HG02763 (cell line): ENCODE measurements at regions not wholly inside any gene's neighbourhood (a gene's known extent, or its start where the extent isn't known, plus 50 kb on each side); places are given as distances from the start of the nearest gene placed in this dataset.
"Not testable (repeated sequence)": the region's sequence is repeated elsewhere in the genome, so short reads cannot be mapped to it uniquely, and the experiment has no call there.

ENCODE experiments used
- ATAC-seq: cut with Tn5 transposase; IDR thresholded peaks from one replicate; pipeline ENCODE4 v1.9.1; 2021; ENCODE audit warnings: mild to moderate bottlenecking, moderate library complexity; ENCODE audit not compliant: unreplicated experiment

DNA sequence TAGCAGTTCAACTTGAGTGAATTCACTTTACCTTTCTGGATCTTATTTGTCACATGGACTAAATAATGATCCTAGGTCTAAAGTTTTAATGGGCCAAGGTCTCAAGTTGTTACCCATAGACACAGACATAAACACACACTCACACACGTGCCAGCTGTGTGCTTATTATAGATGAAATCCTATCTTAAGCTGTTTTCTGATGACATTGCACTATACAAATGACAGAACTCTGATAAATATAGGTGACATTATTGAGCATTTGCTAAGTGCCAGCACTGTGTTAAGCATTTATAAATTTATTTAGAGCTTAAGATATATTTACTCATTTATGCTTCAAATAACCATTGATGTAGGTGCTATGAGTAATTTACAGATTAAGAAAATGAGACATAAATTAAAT lies 474.4 kb upstream of the NR5A2 start:
- no peak for ATAC-seq

DNA sequence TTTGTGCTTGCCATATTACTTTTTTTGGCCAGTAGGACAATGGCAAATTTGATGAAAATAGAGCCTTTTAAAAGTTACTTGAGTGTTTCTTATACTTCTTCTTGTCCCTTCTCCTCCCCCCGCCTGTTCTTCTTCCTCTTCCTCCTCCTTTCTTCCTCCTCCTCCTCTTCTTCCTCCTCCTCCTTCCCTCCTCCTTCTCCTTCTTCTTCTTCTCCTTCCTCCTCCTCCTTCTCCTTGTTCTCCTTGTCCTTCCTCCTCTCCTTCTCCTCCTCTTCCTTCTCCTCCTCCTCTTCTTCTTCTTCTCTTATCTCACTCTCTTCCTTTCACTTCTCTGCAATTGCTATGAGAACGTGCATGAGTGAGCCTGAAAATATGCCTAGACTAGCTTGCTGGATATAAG lies 466.2 kb upstream of the NR5A2 start:
- ATAC-seq, result no peak

DNA sequence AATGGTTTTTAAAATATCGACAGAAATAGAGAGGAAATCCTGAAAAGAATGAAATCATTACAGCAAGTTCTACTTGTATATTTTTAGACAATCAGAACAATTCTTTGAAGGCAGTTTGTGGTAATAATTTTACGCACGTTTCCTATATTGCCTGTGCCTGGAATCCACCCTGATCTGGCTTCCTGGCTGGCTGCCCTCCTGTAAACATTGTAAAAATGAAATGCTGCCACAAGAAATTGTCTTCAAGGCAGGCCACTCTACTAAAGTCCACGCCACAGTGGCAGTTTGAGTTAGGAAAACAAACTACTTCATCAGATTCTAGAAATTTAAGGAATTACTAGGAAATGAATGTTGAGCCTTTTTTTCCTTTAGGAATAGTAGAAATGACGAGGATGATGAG lies 454.5 kb upstream of the NR5A2 start:
- no peak for ATAC-seq

- no peak for ATAC-seq
Measured at GRCh38 chr1:199574950-199575349, 452.6 kb upstream of the NR5A2 start.

GRCh38 chr1:199580300-199580699 lies 447.2 kb upstream of the NR5A2 start:
- ATAC-seq, result no peak

DNA sequence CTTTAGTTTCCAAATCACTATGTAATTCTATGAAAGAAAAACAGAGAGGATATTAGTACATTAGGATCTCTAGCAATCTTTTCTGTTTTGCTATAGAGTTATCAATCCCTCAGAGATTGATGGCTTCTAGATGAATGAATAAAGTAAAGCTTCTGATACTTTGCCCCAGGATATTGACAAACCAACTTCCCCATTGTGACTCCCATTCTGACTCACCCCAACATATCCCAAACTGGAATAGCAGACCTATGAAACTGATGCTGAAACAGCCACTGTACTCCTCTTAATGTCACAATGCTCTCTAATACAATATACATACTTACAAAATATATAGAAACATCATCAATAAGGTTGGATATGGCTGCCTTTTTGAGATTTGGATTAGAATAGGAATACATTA lies 442.1 kb upstream of the NR5A2 start:
- no peak for ATAC-seq

DNA sequence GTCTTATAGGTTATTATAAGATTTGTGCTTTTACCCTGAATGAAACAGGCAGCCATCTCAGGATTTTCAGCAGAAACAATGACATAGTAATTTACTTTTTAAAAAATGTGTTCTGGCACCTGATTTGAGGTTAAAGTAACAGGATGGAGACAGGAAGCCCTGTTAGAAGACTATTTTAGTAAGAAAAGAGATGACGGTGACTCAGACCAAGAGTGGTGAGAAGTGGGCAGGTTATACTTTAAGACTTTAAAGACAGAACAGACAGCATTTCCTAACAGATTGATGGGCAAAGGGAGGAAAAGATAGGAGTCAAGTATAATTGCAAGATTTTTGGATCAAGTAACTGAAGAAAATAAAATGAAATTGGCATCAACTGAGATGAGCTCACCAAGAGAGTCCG lies 436.8 kb upstream of the NR5A2 start:
- peak; percentile 63 for ATAC-seq

DNA sequence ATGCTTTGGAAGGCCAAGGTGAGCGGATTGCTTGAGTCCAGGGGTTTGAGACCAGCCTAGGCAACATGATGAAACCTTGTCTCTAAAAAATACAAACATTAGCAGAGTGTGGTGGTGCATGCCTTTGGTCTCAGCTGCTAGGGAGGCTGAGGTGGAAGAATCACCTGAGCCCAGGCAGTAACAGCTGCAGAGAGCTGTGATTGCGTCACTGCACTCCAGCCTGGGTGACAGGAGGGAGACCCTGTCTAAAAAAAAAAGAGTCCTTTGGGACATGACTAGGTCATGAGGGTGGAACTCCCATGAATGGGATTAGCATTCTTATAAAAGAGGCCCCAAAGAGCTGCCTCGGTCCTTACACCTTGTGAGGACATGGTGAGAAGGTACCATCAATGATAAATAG lies 436.0 kb upstream of the NR5A2 start:
- ATAC-seq, result no peak

DNA sequence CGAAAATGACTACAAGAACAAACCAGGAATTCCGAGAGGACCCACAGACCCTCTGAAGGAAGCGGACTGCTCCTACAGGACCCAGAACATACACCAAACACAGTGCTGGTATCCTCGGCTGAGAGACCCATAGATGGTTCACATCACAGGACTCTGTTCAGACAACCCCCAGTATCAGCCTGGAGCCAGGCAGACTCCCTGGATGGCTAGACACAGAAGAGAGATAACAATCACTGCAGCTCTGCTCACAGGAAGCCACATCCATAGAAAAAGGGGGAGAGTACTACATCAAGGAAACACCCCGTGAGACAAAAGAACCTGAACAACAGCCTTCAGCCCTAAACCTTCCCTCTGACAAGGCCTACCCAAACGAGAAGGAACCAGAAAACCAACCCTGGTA lies 434.0 kb upstream of the NR5A2 start:
- no peak for ATAC-seq

DNA sequence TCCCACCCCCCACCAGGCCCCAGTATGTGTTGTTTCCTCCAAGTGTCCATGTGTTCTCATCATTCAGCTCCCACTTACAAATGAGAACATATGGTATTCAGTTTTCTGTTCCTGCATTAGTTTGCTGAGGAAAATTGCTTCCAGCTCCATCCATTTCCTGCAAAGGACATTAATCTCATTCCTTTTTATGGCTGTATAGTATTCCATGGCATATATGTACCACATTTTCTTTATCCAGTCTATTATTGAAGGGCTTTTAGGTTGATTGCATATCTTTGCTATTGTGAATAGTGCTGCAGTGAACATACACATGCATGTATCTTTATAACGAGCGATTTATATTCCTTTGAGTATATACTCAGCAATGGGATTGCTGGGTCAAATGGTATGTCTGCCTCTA lies 431.1 kb upstream of the NR5A2 start:
- not testable (repeated sequence) for ATAC-seq

- ATAC-seq, result no peak
Measured at GRCh38 chr1:199597152-199597551, 430.4 kb upstream of the NR5A2 start.

GRCh38 chr1:199608414-199608813 lies 419.1 kb upstream of the NR5A2 start:
- no peak for ATAC-seq

DNA sequence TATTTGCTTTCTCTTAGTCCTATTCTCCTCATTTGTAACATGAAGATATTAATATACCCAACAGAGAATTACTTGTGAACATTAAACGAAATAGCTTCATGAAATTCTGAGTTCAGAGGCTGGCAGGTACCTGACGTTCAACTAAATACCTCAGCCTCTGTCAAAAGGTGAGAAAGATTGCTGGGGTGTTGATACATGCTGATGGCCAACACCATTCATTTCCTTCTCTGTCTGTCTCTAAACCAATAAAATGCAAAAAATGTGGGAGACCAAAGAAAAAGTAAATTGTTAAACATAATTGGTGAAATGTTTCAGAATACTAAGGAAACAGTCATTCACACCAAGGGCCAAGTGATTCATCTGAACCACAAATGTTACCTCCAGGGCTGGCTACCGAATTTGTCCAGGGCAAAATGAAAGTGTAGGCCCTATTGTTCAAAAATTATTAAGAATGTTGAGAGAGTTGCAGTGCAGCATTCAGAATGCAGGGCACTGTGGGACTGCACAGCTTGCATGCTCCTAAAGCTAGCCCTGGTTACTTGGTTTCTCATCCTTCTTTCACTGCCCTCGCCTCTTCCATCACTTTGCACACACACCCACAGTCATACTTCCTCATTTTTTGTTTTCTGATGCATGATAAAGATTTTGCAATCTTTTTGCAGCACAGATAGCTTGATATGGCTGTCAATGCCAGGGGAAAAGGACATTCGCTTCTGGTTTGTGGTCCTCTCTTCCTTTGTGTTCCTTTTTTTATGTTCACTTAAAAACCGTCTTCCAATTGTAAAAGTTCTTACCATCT lies 414.3 kb upstream of the NR5A2 start:
- no peak for ATAC-seq

GRCh38 chr1:199616947-199617346 lies 410.6 kb upstream of the NR5A2 start:
- ATAC-seq, result no peak

DNA sequence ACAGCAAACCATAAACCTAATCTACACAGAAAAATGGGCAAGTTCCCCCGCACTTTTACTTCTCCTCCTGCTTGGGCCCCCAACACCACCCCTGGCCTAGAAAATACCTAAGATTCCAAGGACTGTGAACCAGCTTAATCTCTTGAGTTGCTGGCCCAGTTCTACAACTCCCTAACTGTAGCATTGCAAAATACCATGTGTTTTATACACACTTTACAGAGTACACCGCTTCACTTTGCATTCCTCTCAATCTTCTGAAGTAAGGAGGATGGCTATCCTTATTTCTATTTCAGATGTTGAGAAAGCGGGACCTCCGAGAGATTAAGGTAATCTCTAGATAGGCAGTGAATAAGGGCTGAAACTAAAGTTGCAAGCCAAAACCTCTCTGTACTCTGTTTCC lies 408.3 kb upstream of the NR5A2 start:
- ATAC-seq, result no peak

DNA sequence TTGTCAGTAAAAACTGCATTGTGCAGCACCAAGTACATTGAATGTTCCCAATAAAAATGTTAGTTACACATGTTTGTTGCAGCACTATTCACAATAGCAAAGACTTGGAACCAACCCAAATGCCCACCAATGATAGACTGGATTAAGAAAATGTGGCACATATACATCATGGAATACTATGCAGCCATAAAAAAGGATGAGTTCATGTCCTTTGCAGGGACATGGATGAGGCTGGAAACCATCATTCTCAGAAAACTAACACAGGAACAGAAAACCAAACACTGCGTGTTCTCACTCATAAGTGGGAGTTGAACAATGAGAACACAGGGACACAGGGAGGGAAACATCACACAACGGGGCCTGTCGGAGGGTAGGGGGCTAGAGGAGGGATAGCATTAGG lies 401.3 kb upstream of the NR5A2 start:
- ATAC-seq, result not testable (repeated sequence)

- no peak for ATAC-seq
Measured at GRCh38 chr1:199629624-199630023, 397.9 kb upstream of the NR5A2 start.

DNA sequence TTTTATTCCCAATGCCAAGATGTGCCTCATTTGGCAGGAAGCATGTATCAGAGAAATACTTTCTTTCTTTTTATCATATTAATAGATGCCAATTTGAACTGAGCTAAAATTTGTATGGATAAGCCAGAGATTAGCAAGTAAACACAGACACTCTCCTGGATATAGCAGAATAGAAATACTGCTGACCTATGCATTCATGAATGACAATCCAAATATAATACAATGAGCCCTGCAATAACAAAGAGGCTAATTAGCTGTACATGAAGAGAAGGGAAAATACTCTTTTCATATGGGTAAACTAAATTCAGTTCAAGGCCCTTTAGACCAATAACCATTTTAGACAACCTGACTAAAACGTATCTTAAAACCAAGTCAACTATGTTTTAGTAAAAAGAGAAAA lies 388.1 kb upstream of the NR5A2 start:
- ATAC-seq, result no peak

- no peak for ATAC-seq
Measured at GRCh38 chr1:199641531-199641930, 386.0 kb upstream of the NR5A2 start.

DNA sequence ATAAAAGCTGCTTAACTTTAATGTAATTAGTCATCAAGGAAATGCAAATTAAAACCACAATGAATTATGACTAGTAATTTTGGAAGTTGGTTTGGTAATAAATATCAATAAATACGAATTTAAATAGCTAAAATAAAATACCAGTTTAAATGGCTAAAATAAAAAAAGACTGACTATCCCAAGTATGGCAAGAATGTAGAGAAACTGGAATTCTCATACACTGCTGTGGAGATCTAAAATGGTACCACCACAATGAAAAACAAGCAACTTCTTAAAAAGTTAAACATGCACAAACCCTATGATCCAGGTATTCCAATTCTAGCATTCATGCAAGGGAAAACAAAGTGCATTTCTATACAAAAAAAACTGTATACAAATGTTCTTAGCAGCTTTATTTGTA lies 382.6 kb upstream of the NR5A2 start:
- ATAC-seq, result no peak

DNA sequence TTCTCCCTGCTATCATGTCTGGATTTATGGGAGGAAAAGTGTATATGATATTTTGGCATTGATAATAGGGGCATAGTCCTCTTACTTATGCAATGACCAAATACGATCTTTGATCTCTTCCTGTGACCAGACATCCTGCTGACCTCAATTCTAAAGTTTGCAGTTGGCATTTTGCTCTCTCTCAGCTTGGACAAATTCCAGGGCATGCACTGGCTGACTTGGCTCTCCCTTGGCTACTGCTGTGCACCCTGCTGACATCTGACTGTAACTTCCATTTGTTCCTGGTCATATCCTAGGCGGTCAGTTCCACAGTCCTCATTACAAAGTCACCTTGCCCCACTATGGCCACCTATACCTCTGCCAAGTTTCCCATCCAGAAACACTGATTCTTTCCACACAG lies 380.7 kb upstream of the NR5A2 start:
- no peak for ATAC-seq

DNA sequence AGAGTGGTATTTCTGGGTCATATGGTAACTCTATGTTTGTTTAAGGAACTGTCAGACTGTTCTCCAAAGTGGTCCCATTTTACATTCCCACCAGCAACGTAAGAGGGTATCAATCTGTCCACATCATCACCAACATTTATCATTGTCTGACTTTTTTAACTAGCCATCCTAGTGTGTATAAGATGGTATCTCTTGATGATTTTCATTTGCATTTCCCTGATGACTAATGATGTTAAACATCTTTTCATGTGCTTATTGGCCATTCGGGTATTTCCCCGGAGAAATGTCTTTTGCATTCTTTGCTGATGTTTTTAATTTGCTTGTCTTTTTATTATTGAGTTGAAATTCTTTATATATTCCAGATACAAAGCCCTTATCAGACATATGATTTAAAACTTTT lies 370.1 kb upstream of the NR5A2 start:
- ATAC-seq, result no peak

DNA sequence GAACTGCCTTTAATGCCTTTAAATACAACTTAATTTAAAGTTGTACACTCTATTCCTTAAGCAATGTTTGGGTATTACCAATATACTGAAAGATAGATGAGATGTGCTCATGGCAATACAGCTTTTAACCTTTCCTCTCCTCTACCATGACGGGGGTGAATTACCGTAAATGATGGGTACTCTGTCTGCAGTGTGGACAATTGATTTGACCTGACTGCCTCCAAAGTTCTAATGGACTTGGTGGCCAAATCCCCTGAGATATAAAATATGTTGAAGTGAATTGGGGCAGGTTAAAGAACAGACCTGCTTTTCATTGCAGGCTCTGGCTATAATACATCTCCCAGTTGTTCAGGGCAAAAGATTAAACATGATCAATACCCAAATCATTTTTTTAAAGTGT lies 367.4 kb upstream of the NR5A2 start:
- no peak for ATAC-seq
